ENCODE measurements at regions not wholly inside any gene's neighbourhood (a gene's known extent, or its start where the extent isn't known, plus 50 kb on each side); places are given as distances from the start of the nearest gene placed in this dataset.

GRCh38 chr12:108423486-108423885 lies 84.4 kb upstream of the CMKLR1 start:
- no peak for TF ChIP-seq CTCF (IDR thresholded peaks at IDR 0.05; ENCODE audit: low read depth, low read length)
- no peak for TF ChIP-seq EZH2phosphoT487 (IDR thresholded peaks at IDR 0.05; ENCODE audit: low read depth)
